HG02852 (cell line): ENCODE measurements at regions not wholly inside any gene's neighbourhood (a gene's known extent, or its start where the extent isn't known, plus 50 kb on each side); places are given as distances from the start of the nearest gene placed in this dataset.
"Not testable (repeated sequence)": the region's sequence is repeated elsewhere in the genome, so short reads cannot be mapped to it uniquely, and the experiment has no call there.

Source experiments
- ATAC-seq: cut with Tn5 transposase; IDR thresholded peaks from one replicate; pipeline ENCODE4 v1.9.1; 2021; ENCODE audit warnings: mild to moderate bottlenecking, moderate library complexity; ENCODE audit not compliant: unreplicated experiment

- no peak for ATAC-seq
Observed at GRCh38 chr15:69552057-69552815, 99.6 kb downstream of the RPLP1 start.

GRCh38 chr15:69553686-69554085 is 101.1 kb downstream of the RPLP1 start:
- no peak for ATAC-seq

- no peak for ATAC-seq
Observed at GRCh38 chr15:69554279-69554961, 101.8 kb downstream of the RPLP1 start.

GRCh38 chr15:69555080-69555479 is 102.5 kb downstream of the RPLP1 start:
- ATAC-seq: no peak

- no peak for ATAC-seq
Observed at GRCh38 chr15:69556344-69556743, 103.7 kb downstream of the RPLP1 start.

GRCh38 chr15:69557020-69557706 is 104.5 kb downstream of the RPLP1 start:
- no peak for ATAC-seq

- ATAC-seq: no peak
Observed at GRCh38 chr15:69557707-69558409, 105.2 kb downstream of the RPLP1 start.

- no peak for ATAC-seq
Observed at GRCh38 chr15:69559440-69560190, 107.0 kb downstream of the RPLP1 start.

GRCh38 chr15:69561071-69561784 is 108.6 kb downstream of the RPLP1 start:
- no peak for ATAC-seq

GRCh38 chr15:69562116-69562515 is 109.5 kb downstream of the RPLP1 start:
- ATAC-seq: no peak

GRCh38 chr15:69562564-69562963 is 109.9 kb downstream of the RPLP1 start:
- ATAC-seq: no peak

GRCh38 chr15:69565066-69565655 is 112.5 kb downstream of the RPLP1 start:
- no peak for ATAC-seq

- ATAC-seq: not testable (repeated sequence)
Observed at GRCh38 chr15:69567238-69567760, 114.7 kb downstream of the RPLP1 start.

GRCh38 chr15:69568173-69569009 is 115.8 kb downstream of the RPLP1 start:
- ATAC-seq: no peak

- no peak for ATAC-seq
Observed at GRCh38 chr15:69570454-69570853, 117.8 kb downstream of the RPLP1 start.

GRCh38 chr15:69570997-69571396 is 118.4 kb downstream of the RPLP1 start:
- ATAC-seq: no peak

- not testable (repeated sequence) for ATAC-seq
Observed at GRCh38 chr15:69573278-69573677, 120.7 kb downstream of the RPLP1 start.

GRCh38 chr15:69573815-69574475 is 121.3 kb downstream of the RPLP1 start:
- ATAC-seq: no peak
